GM12878 (cell line): ENCODE measurements at regions not wholly inside any gene's neighbourhood (a gene's known extent, or its start where the extent isn't known, plus 50 kb on each side); places are given as distances from the start of the nearest gene placed in this dataset.

Source experiments
- ATAC-seq: fragments of 200-7000 bp; cut with Tn5 transposase; 3 replicates; pipeline ENCODE4 v1.9.1; 2020; ENCODE audit warnings: mild to moderate bottlenecking, moderate library complexity
- BruUV-seq: library from RNA; stranded (reverse); fragments of 400-500 nt; replicated peaks from 2 replicates; lab custom pipeline; 2021; lab: Mats Ljungman, UMichigan
- CTCF ChIA-PET: fragments of 300-600 bp; sonication (Branson Sonifier 250); formaldehyde crosslinking; extraction: SDS; loops from one replicate; lab custom pipeline; 2021; ENCODE audit warnings: inconsistent platforms; lab: Yijun Ruan, JAX
- POLR2A ChIA-PET: fragments of 350-600 bp; formaldehyde crosslinking; extraction: SDS; loops from one replicate; lab custom pipeline; 2021; ENCODE audit warnings: inconsistent platforms; lab: Charles Lee
- RAD21 ChIA-PET: fragments of 300-600 bp; sonication (Branson Sonifier 250); formaldehyde crosslinking; loops from one replicate; lab custom pipeline; 2023; ENCODE audit warnings: antibody characterized with exemption; ENCODE audit not compliant: unreplicated experiment; lab: Charles Lee
- SMC1A ChIA-PET: fragments of 300-600 bp; sonication (Branson Sonifier 250); formaldehyde crosslinking; loops from one replicate; lab custom pipeline; 2023; ENCODE audit not compliant: unreplicated experiment, uncharacterized antibody; lab: Charles Lee
- DNase-seq: peaks from one replicate; pipeline ENCODE4 v3.0.0-alpha.2; 2011; ENCODE audit warnings: low read depth, low spot score
- FAIRE-seq: peaks from 3 replicates; lab custom pipeline; 2011; peaks lifted over from hg19 to GRCh38; lab: Jason Lieb, UNC
- H2AFZ ChIP-seq: 2 replicates; pipeline ENCODE4 v1.6.0; 2011; ENCODE audit warnings: low read depth, low read length, control low read depth; ENCODE audit not compliant: control insufficient read depth
- H3K27ac ChIP-seq: 2 replicates; pipeline ENCODE4 v1.5.1; 2011; ENCODE audit warnings: control low read depth; ENCODE audit not compliant: control insufficient read depth, insufficient read depth
- H3K27me3 ChIP-seq, 2 experiments: replicated peaks in 1 of 2; 2 replicates each; pipeline versions ENCODE4 v1.6.0 to v1.6.1; 2011; ENCODE audit warnings: low read length in 1 of 2; ENCODE audit not compliant: control insufficient read depth in 2 of 2, insufficient read depth in 2 of 2
- H3K36me3 ChIP-seq, 2 experiments: 2 replicates each; pipeline ENCODE4 v1.5.1; 2011; ENCODE audit warnings: low read length in 1 of 2; ENCODE audit not compliant: control insufficient read depth in 2 of 2, insufficient read depth in 2 of 2
- H3K4me1 ChIP-seq: 2 replicates; pipeline ENCODE4 v1.6.1; 2011; ENCODE audit warnings: mild to moderate bottlenecking, low read length, moderate library complexity, mixed read lengths; ENCODE audit not compliant: control insufficient read depth, insufficient read depth
- H3K4me2 ChIP-seq: 2 replicates; pipeline ENCODE4 v1.6.0; 2011; ENCODE audit warnings: control low read depth; ENCODE audit not compliant: control insufficient read depth, insufficient read depth
- H3K4me3 ChIP-seq: fragments of 200-600 bp; sonication (generic); 2 replicates; pipeline ENCODE4 v1.5.1; 2016
- H3K79me2 ChIP-seq: 2 replicates; pipeline ENCODE4 v1.6.0; 2011; ENCODE audit warnings: low read length; ENCODE audit not compliant: control insufficient read depth, insufficient read depth
- H3K9ac ChIP-seq: 2 replicates; pipeline ENCODE4 v1.8.0; 2011; ENCODE audit warnings: low read length, control low read depth, mixed read lengths; ENCODE audit not compliant: control insufficient read depth, insufficient read depth
- H3K9me3 ChIP-seq: replicated peaks from 3 replicates; pipeline ENCODE4 v1.5.1; 2011; ENCODE audit warnings: mild to moderate bottlenecking, low read length; ENCODE audit not compliant: control insufficient read depth, insufficient read depth
- H4K20me1 ChIP-seq: 2 replicates; pipeline ENCODE4 v1.6.0; 2011; ENCODE audit not compliant: control insufficient read depth, insufficient read depth
- BHLHE40 ChIP-seq, 2 experiments: fragments of 450-650 bp in 1 of 2; IDR thresholded peaks; 2 replicates each; pipeline ENCODE4 v1.6.1; 2011 to 2017; ENCODE audit warnings: low read depth in 2 of 2, borderline replicate concordance in 1 of 2, improper control_type of control experiment in 1 of 2, low read length in 1 of 2, mild to moderate bottlenecking in 1 of 2
- DPF2 ChIP-seq: fragments of 450-650 bp; IDR thresholded peaks from 2 replicates; pipeline ENCODE4 v1.6.1; 2017; ENCODE audit warnings: mild to moderate bottlenecking
- NR2C1 ChIP-seq: fragments of 450-650 bp; IDR thresholded peaks from 2 replicates; pipeline ENCODE4 v1.6.1; 2017; ENCODE audit warnings: antibody characterized with exemption, mild to moderate bottlenecking, moderate library complexity
- PAX5 ChIP-seq: IDR thresholded peaks from 2 replicates; pipeline ENCODE4 v1.6.1; 2011; ENCODE audit warnings: low read depth, low read length, borderline replicate concordance
- STAT1 ChIP-seq: fragments of 450-650 bp; conservative IDR thresholded peaks from 2 replicates; pipeline ENCODE4 v1.6.1; 2014; ENCODE audit warnings: antibody characterized with exemption, mild to moderate bottlenecking
- TCF3 ChIP-seq: IDR thresholded peaks from 2 replicates; pipeline ENCODE4 v1.6.1; 2012; ENCODE audit warnings: low read depth, mild to moderate bottlenecking, low read length, borderline replicate concordance; ENCODE audit not compliant: insufficient read depth
- WGBS: methylation state at CpG from one replicate; pipeline ENCODE4 v1.1.6; 2016; ENCODE audit warnings: low lambda C conversion rate; ENCODE audit not compliant: insufficient replicate concordance, insufficient coverage; ENCODE audit errors: missing lambda C conversion rate; 5-methylcytosine and 5-hydroxymethylcytosine counted together
- in situ Hi-C: fragments of 300-500 bp; cut with MboI; formaldehyde crosslinking; loops from 9 replicates; pipeline ENCODE4 v1.14.3; 2018; ENCODE audit warnings: mixed read lengths
- intact Hi-C: fragments of 100-400 bp; cut with micrococcal nuclease; formaldehyde crosslinking; loops from one replicate; pipeline ENCODE4 v1.14.2; 2022; ENCODE audit not compliant: unreplicated experiment
- TF ChIP-seq, protein P1 (sequence below): fragments of 450-650 bp; IDR thresholded peaks from 2 replicates; pipeline ENCODE4 v1.6.1; 2017; ENCODE audit warnings: mild to moderate bottlenecking, moderate library complexity
- TF ChIP-seq, protein P2 (sequence below): fragments of 450-650 bp; IDR thresholded peaks from 2 replicates; pipeline ENCODE4 v1.6.1; 2016; ENCODE audit warnings: mild to moderate bottlenecking, moderate library complexity, borderline replicate concordance

DNA sequence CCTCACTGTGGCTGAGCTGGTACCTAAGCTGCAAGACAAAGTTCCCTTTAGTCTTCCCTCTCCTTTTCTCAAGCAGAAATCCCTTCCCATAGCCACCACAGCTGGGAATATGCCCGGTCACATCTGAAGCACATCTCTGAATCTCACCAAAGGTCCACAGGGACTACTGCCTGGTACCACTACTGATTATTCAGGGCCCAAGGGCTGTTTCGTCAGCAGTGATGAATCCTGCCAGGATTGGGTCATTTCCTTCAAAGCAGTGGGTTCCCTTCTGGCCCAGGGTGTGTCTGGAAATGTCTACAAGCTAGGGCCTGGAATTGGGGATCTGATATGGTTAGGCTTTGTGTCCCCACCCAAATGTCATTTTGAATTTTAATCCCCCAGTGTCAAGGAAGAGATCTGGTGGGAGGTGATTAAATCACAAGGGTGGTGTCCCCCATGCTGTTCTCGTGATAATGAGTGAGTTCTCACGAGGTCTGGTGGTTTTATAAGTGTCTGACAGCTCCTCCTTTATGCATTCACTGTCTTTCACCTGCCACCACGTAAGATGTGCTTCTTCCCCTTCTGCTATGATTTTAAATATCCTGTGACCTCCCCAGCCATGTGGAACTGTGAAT is 83.2 kb upstream of the FST start (continued):
- no peak for TF ChIP-seq BHLHE40 (IDR thresholded peaks at IDR 0.05; ENCODE audit: borderline replicate concordance in 1 of 2, low read depth in 2 of 2, low read length in 1 of 2)

DNA sequence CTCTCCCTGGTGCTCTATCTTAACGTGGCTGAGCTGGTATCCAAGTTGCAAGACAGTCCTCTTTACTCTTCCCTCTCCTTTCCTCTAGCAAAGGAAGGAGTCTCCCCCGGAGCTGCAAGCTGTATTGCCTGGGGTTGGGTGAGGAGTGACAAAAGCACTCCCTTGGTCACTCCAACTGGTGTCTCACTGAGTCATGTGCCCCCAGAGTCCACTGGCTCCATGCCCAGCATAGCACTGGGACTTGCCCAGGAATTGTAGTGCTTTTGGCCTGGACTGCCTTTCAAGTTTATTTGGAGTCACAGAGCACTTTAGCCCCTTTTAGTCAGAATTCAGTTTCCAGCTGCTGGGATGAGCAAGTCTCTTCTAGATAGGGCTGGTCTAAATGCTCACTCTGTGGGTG is 82.6 kb upstream of the FST start:
- H3K36me3 ChIP-seq = no peaks in the 10 kb centered on the region
- no peak overlapping the region for H3K9ac ChIP-seq
- RAD21 ChIA-PET = no interaction called here
- ATAC-seq (no peak), DNase-seq (no peak), FAIRE-seq (no peak)
- H2AFZ ChIP-seq = no peak overlapping the region
- H3K27ac ChIP-seq = no peak overlapping the region
- no peaks in the 10 kb centered on the region for H3K79me2 ChIP-seq
- BruUV-seq = no TSS peak
- no peaks in the 10 kb centered on the region for H3K9me3 ChIP-seq
- TF ChIP-seq STAT1 (no peak), TCF3 (no peak), PAX5 (no peak), BHLHE40 (IDR thresholded peaks at IDR 0.05; ENCODE audit: borderline replicate concordance in 1 of 2, low read depth in 2 of 2, low read length in 1 of 2) (no peak), DPF2 (no peak), NR2C1 (no peak)
- TF ChIP-seq, protein P1, sequence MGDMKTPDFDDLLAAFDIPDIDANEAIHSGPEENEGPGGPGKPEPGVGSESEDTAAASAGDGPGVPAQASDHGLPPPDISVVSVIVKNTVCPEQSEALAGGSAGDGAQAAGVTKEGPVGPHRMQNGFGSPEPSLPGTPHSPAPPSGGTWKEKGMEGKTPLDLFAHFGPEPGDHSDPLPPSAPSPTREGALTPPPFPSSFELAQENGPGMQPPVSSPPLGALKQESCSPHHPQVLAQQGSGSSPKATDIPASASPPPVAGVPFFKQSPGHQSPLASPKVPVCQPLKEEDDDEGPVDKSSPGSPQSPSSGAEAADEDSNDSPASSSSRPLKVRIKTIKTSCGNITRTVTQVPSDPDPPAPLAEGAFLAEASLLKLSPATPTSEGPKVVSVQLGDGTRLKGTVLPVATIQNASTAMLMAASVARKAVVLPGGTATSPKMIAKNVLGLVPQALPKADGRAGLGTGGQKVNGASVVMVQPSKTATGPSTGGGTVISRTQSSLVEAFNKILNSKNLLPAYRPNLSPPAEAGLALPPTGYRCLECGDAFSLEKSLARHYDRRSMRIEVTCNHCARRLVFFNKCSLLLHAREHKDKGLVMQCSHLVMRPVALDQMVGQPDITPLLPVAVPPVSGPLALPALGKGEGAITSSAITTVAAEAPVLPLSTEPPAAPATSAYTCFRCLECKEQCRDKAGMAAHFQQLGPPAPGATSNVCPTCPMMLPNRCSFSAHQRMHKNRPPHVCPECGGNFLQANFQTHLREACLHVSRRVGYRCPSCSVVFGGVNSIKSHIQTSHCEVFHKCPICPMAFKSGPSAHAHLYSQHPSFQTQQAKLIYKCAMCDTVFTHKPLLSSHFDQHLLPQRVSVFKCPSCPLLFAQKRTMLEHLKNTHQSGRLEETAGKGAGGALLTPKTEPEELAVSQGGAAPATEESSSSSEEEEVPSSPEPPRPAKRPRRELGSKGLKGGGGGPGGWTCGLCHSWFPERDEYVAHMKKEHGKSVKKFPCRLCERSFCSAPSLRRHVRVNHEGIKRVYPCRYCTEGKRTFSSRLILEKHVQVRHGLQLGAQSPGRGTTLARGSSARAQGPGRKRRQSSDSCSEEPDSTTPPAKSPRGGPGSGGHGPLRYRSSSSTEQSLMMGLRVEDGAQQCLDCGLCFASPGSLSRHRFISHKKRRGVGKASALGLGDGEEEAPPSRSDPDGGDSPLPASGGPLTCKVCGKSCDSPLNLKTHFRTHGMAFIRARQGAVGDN = no peak
- TF ChIP-seq, protein P2, sequence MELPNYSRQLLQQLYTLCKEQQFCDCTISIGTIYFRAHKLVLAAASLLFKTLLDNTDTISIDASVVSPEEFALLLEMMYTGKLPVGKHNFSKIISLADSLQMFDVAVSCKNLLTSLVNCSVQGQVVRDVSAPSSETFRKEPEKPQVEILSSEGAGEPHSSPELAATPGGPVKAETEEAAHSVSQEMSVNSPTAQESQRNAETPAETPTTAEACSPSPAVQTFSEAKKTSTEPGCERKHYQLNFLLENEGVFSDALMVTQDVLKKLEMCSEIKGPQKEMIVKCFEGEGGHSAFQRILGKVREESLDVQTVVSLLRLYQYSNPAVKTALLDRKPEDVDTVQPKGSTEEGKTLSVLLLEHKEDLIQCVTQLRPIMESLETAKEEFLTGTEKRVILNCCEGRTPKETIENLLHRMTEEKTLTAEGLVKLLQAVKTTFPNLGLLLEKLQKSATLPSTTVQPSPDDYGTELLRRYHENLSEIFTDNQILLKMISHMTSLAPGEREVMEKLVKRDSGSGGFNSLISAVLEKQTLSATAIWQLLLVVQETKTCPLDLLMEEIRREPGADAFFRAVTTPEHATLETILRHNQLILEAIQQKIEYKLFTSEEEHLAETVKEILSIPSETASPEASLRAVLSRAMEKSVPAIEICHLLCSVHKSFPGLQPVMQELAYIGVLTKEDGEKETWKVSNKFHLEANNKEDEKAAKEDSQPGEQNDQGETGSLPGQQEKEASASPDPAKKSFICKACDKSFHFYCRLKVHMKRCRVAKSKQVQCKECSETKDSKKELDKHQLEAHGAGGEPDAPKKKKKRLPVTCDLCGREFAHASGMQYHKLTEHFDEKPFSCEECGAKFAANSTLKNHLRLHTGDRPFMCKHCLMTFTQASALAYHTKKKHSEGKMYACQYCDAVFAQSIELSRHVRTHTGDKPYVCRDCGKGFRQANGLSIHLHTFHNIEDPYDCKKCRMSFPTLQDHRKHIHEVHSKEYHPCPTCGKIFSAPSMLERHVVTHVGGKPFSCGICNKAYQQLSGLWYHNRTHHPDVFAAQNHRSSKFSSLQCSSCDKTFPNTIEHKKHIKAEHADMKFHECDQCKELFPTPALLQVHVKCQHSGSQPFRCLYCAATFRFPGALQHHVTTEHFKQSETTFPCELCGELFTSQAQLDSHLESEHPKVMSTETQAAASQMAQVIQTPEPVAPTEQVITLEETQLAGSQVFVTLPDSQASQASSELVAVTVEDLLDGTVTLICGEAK = no peak
- no peak overlapping the region for H3K4me2 ChIP-seq
- no peaks in the 10 kb centered on the region for H4K20me1 ChIP-seq
- CTCF ChIA-PET = no interaction called here
- H3K4me1 ChIP-seq = no peaks in the 10 kb centered on the region
- WGBS = 20% methylated on average over 2 of the region's 2 CpGs
- intact Hi-C loops (no loop called here), in situ Hi-C loops (no loop called here)
- H3K4me3 ChIP-seq = no peak overlapping the region
- H3K27me3 ChIP-seq = no peaks in the 10 kb centered on the region
- SMC1A ChIA-PET = no interaction called here
- POLR2A ChIA-PET = interaction anchor here (1.4 kb wide), 1 partner anchor 9 kb away, joined by 4 read pairs; no protein-coding TSS in a partner anchor
